ENCODE measurements at regions not wholly inside any gene's neighbourhood (a gene's known extent, or its start where the extent isn't known, plus 50 kb on each side); places are given as distances from the start of the nearest gene placed in this dataset.
"Not testable (repeated sequence)": the region's sequence is repeated elsewhere in the genome, so short reads cannot be mapped to it uniquely, and the experiment has no call there.

DNA sequence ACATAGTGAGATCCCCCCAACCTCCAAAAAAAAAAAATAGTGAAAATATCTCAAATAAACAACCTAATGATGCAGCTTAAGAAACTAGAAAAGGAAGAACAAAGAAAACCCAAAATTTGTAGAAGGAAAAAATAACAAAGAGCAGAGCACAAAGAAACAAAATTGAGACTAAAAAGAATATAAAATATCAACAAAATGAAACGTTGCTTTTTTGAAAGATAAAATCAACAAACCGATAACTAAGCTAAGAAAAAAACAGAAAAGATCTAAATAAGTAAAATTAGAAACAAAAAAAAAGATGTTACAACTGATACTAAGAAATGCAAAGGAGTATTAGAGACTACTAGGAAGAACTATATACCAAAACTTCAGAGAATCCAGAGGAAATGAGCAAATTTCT lies 139.3 kb upstream of the PALMD start:
- Histone ChIP-seq H3K4me1 (ENCODE audit: control insufficient read depth in 1 of 2, insufficient read depth in 2 of 2, low read length in 2 of 2) (no peaks in the 10 kb centered on the region), H2AFZ (ENCODE audit: insufficient read depth, low read length, poor library complexity) (no peak overlapping the region), H4K12ac (ENCODE audit: low read depth, low read length) (no peak overlapping the region), H3K79me2 (ENCODE audit: control insufficient read depth, insufficient read depth, low read length, poor library complexity) (no peaks in the 10 kb centered on the region), H3K79me1 (ENCODE audit: low read length) (no peaks in the 10 kb centered on the region), H2BK12ac (ENCODE audit: low read length) (no peak overlapping the region), H4K91ac (ENCODE audit: low read depth, low read length) (no peak overlapping the region), H3K23ac (ENCODE audit: low read length) (no peak overlapping the region), H3K36me3 (ENCODE audit: control insufficient read depth in 1 of 2, insufficient read depth in 2 of 2, low read length in 2 of 2) (peaks cover 0 to 4% of the 10 kb centered on the region in 2 experiments), H2AK5ac (ENCODE audit: low read length) (no peak overlapping the region), H2BK120ac (ENCODE audit: insufficient read depth, low read length, poor library complexity) (no peak overlapping the region), H3K27ac (ENCODE audit: low read depth, low read length) (no peak overlapping the region), H3K4ac (ENCODE audit: low read depth, low read length) (no peak overlapping the region), H3K4me3 (ENCODE audit: low read depth, low read length) (no peak overlapping the region), H2BK5ac (ENCODE audit: low read depth, low read length, poor library complexity) (no peak overlapping the region), H3K14ac (ENCODE audit: low read length) (no peak overlapping the region), H3K9me3 (ENCODE audit: insufficient read depth, low read depth, low read length) (peaks cover 7% of the 10 kb centered on the region), H3K27me3 (ENCODE audit: insufficient read depth, low read length) (no peaks in the 10 kb centered on the region), H4K8ac (ENCODE audit: low read depth, low read length) (no peak overlapping the region), H3K4me2 (ENCODE audit: low read length) (no peak overlapping the region), H3K9ac (ENCODE audit: low read length) (no peak overlapping the region), H3K18ac (ENCODE audit: low read length) (no peak overlapping the region)
- DNase-seq: no peak
- WGBS (ENCODE audit: extremely low coverage, insufficient coverage, insufficient read length): no CpG with 5 or more reads among the region's 2 CpGs

DNA sequence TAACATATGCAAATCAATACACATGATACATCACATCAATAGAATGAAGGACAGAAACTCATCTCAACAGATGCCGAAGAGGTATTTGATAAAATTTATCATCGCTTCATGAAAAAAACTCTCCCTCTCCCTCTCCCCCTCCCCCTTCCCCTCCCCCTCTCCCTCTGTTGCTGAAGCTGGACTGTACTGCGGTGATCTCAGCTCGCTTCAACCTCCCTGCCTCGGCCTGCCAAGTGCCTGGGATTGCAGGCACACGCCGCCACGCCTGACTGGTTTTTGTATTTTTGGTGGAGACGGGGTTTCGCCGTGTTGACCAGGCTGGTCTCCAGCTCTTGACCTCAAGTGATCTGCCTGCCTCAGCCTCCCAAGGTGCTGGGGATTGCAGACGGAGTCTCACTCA lies 138.5 kb upstream of the PALMD start:
- H2BK12ac ChIP-seq (ENCODE audit: low read length); H2AK5ac ChIP-seq (ENCODE audit: low read length); H3K36me3 ChIP-seq (ENCODE audit: control insufficient read depth in 1 of 2, insufficient read depth in 2 of 2, low read length in 2 of 2); H3K9me3 ChIP-seq (ENCODE audit: insufficient read depth, low read depth, low read length); H3K14ac ChIP-seq (ENCODE audit: low read length); H3K9ac ChIP-seq (ENCODE audit: low read length); DNase-seq; H4K8ac ChIP-seq (ENCODE audit: low read depth, low read length); H2BK120ac ChIP-seq (ENCODE audit: insufficient read depth, low read length, poor library complexity); H3K18ac ChIP-seq (ENCODE audit: low read length); H4K91ac ChIP-seq (ENCODE audit: low read depth, low read length); H3K27me3 ChIP-seq (ENCODE audit: insufficient read depth, low read length); H2AFZ ChIP-seq (ENCODE audit: insufficient read depth, low read length, poor library complexity); H3K4me2 ChIP-seq (ENCODE audit: low read length); H3K27ac ChIP-seq (ENCODE audit: low read depth, low read length); H3K4me1 ChIP-seq (ENCODE audit: control insufficient read depth in 1 of 2, insufficient read depth in 2 of 2, low read length in 2 of 2); H3K79me1 ChIP-seq (ENCODE audit: low read length); H3K4me3 ChIP-seq (ENCODE audit: low read depth, low read length); H3K4ac ChIP-seq (ENCODE audit: low read depth, low read length); H2BK5ac ChIP-seq (ENCODE audit: low read depth, low read length, poor library complexity); H3K23ac ChIP-seq (ENCODE audit: low read length); H4K12ac ChIP-seq (ENCODE audit: low read depth, low read length); H3K79me2 ChIP-seq (ENCODE audit: control insufficient read depth, insufficient read depth, low read length, poor library complexity): not testable (repeated sequence)
- WGBS (ENCODE audit: extremely low coverage, insufficient coverage, insufficient read length): no CpG with 5 or more reads among the region's 12 CpGs

DNA sequence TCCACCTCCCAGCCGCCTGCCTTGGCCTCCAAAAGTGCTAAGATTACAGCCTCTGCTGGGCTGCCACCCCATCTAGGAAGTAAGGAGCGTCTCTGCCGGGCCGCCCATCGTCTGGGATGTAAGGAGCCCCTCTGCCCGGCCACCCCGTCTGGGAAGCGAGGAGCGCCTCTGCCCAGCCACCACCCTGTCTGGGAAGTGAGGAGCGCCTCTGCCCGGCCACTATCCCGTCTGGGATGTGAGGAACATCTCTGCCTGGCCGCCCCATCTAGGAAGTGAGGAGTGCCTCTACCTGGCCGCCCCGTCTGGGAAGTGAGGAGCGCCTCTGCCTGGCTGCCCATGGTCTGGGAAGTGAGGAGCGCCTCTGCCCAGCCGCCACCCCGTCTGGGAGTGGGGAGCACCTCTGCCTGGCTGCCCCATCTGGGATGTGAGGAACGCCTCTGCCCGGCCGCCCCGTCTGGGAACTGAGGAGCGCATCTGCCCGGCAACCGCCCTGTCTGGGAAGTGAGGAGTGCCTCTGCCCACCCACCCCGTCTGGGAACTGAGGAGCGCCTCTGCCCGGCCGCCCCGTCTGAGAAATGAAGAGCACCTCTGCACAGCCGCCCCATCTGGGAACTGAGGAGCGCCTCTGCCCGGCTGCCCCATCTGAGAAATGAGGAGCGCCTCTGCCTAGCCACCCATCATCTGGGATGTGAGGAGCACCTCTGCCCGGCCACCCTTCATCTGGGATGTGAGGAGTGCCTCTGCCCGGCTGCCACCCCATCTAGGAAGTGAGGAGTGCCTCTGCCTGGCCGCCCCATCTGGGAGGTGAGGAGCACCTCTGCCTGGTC lies 137.8 kb upstream of the PALMD start:
- no peak overlapping the region for H2BK12ac ChIP-seq (ENCODE audit: low read length)
- H3K4ac ChIP-seq (ENCODE audit: low read depth, low read length): no peak overlapping the region
- no peak overlapping the region for H2AK5ac ChIP-seq (ENCODE audit: low read length)
- H3K36me3 ChIP-seq (ENCODE audit: control insufficient read depth in 1 of 2, insufficient read depth in 2 of 2, low read length in 2 of 2): peaks cover 0 to 4% of the 10 kb centered on the region in 2 experiments
- H3K18ac ChIP-seq (ENCODE audit: low read length): no peak overlapping the region
- no peak overlapping the region for H4K8ac ChIP-seq (ENCODE audit: low read depth, low read length)
- no peak overlapping the region for H4K12ac ChIP-seq (ENCODE audit: low read depth, low read length)
- no peak overlapping the region for H3K14ac ChIP-seq (ENCODE audit: low read length)
- H2AFZ ChIP-seq (ENCODE audit: insufficient read depth, low read length, poor library complexity): no peak overlapping the region
- no peak overlapping the region for H3K9ac ChIP-seq (ENCODE audit: low read length)
- H3K23ac ChIP-seq (ENCODE audit: low read length): no peak overlapping the region
- no peaks in the 10 kb centered on the region for H3K79me1 ChIP-seq (ENCODE audit: low read length)
- no peaks in the 10 kb centered on the region for H3K4me1 ChIP-seq (ENCODE audit: control insufficient read depth in 1 of 2, insufficient read depth in 2 of 2, low read length in 2 of 2)
- H3K27ac ChIP-seq (ENCODE audit: low read depth, low read length): no peak overlapping the region
- H3K27me3 ChIP-seq (ENCODE audit: insufficient read depth, low read length): no peaks in the 10 kb centered on the region
- H3K9me3 ChIP-seq (ENCODE audit: insufficient read depth, low read depth, low read length): peaks cover 7% of the 10 kb centered on the region
- no peak overlapping the region for H2BK120ac ChIP-seq (ENCODE audit: insufficient read depth, low read length, poor library complexity)
- WGBS (ENCODE audit: extremely low coverage, insufficient coverage, insufficient read length): no CpG with 5 or more reads among the region's 38 CpGs
- H3K4me2 ChIP-seq (ENCODE audit: low read length): no peak overlapping the region
- no peaks in the 10 kb centered on the region for H3K79me2 ChIP-seq (ENCODE audit: control insufficient read depth, insufficient read depth, low read length, poor library complexity)
- H2BK5ac ChIP-seq (ENCODE audit: low read depth, low read length, poor library complexity): no peak overlapping the region
- H3K4me3 ChIP-seq (ENCODE audit: low read depth, low read length): no peak overlapping the region
- H4K91ac ChIP-seq (ENCODE audit: low read depth, low read length): no peak overlapping the region
- DNase-seq: no peak

GRCh38 chr1:99508733-99509445 lies 137.0 kb upstream of the PALMD start:
- H2BK5ac ChIP-seq (ENCODE audit: low read depth, low read length, poor library complexity); H2BK120ac ChIP-seq (ENCODE audit: insufficient read depth, low read length, poor library complexity); H3K36me3 ChIP-seq (ENCODE audit: control insufficient read depth in 1 of 2, insufficient read depth in 2 of 2, low read length in 2 of 2); H3K23ac ChIP-seq (ENCODE audit: low read length); H3K27me3 ChIP-seq (ENCODE audit: insufficient read depth, low read length); H3K79me1 ChIP-seq (ENCODE audit: low read length); H4K91ac ChIP-seq (ENCODE audit: low read depth, low read length); H2BK12ac ChIP-seq (ENCODE audit: low read length); H3K79me2 ChIP-seq (ENCODE audit: control insufficient read depth, insufficient read depth, low read length, poor library complexity); H3K4me1 ChIP-seq (ENCODE audit: control insufficient read depth in 1 of 2, insufficient read depth in 2 of 2, low read length in 2 of 2); H3K9me3 ChIP-seq (ENCODE audit: insufficient read depth, low read depth, low read length); H4K8ac ChIP-seq (ENCODE audit: low read depth, low read length); H3K14ac ChIP-seq (ENCODE audit: low read length); H3K4me2 ChIP-seq (ENCODE audit: low read length); H3K27ac ChIP-seq (ENCODE audit: low read depth, low read length); H3K18ac ChIP-seq (ENCODE audit: low read length); H3K4ac ChIP-seq (ENCODE audit: low read depth, low read length); DNase-seq; H3K9ac ChIP-seq (ENCODE audit: low read length); H3K4me3 ChIP-seq (ENCODE audit: low read depth, low read length); H2AFZ ChIP-seq (ENCODE audit: insufficient read depth, low read length, poor library complexity); H4K12ac ChIP-seq (ENCODE audit: low read depth, low read length); H2AK5ac ChIP-seq (ENCODE audit: low read length): not testable (repeated sequence)
- no CpG with 5 or more reads among the region's 24 CpGs for WGBS (ENCODE audit: extremely low coverage, insufficient coverage, insufficient read length)
